Adrenal gland (tissue), 5 donors: ENCODE measurements at regions not wholly inside any gene's neighbourhood (a gene's known extent, or its start where the extent isn't known, plus 50 kb on each side); places are given as distances from the start of the nearest gene placed in this dataset.
"Not testable (repeated sequence)": the region's sequence is repeated elsewhere in the genome, so short reads cannot be mapped to it uniquely, and the experiment has no call there.

Source experiments
- CTCF ChIP-seq, 6 experiments: fragments of 450-650 bp in 4 of 6; fragments of 200-600 bp in 2 of 6; sonication (generic) in 1 of 6; IDR thresholded peaks; 1 replicate in 5 of 6; 2 replicates in 1 of 6; pipeline versions ENCODE4 v1.5.1 to v1.8.0; 2016 to 2021; ENCODE audit warnings: antibody characterized with exemption in 6 of 6, mild to moderate bottlenecking in 2 of 6, moderate library complexity in 1 of 6
- POLR2A ChIP-seq, 2 donors: fragments of 450-650 bp; IDR thresholded peaks; one replicate each; pipeline ENCODE4 v1.6.1; 2017; ENCODE audit warnings: antibody characterized with exemption in 2 of 2, mild to moderate bottlenecking in 2 of 2, moderate library complexity in 1 of 2
- donor health status: DM: no; HTN: no; CAD: no.

DNA sequence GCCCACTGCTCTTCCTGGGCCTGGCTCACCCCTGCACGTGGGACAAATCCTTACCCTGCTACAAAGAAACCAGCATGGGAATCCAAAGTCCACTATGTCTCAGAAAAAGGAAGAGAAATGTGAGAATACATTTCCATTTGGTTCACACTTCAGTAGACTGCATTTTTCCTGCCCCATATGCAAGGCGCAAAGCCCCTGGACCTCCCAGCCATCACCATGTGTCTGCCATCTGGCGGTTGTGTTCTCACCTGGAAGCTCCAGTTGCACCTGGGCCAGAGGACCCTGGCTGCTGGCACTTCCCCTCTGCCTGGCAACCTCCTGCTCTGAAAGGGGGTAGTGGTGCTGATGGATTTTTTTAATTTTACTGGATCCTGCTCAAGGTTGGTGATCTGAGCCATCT, 86.0 kb downstream of the TRIM43 start:
- TF ChIP-seq POLR2A, CTCF (IDR thresholded peaks at IDR 0.05): not testable (repeated sequence)
